ENCODE measurements at regions not wholly inside any gene's neighbourhood (a gene's known extent, or its start where the extent isn't known, plus 50 kb on each side); places are given as distances from the start of the nearest gene placed in this dataset.
A peak's percentile ranks its signal among the peaks of the same experiment; 100 is the strongest.

GRCh38 chr9:105975886-105976645, 281.7 kb downstream of the TMEM38B start:
- Histone ChIP-seq H3K9me3 (ENCODE audit: control insufficient read depth in 4 of 4, insufficient read depth in 3 of 4, low read length in 3 of 4) (no peaks in the 10 kb centered on the region), H3K4me1 (ENCODE audit: control insufficient read depth in 5 of 5, insufficient read depth in 5 of 5, low read length in 5 of 5) (peaks cover 0 to 11% (median 3%) of the 10 kb centered on the region in 5 donors), H3K27ac (ENCODE audit: low read depth in 1 of 2, low read length in 1 of 2) (no peak overlapping the region), H3K27me3 (ENCODE audit: control insufficient read depth in 3 of 3, insufficient read depth in 3 of 3, low read length in 2 of 3) (no peaks in the 10 kb centered on the region), H3K9ac (ENCODE audit: insufficient read depth in 1 of 2, low read length in 2 of 2) (no peak overlapping the region), H3K36me3 (ENCODE audit: control insufficient read depth in 4 of 4, insufficient read depth in 4 of 4, low read length in 4 of 4) (no peaks in the 10 kb centered on the region), H3K4me3 (no peak overlapping the region)
- DNase-seq: peak in 2 of 3 donors; percentile 69 to 77
- TF ChIP-seq, protein P1, sequence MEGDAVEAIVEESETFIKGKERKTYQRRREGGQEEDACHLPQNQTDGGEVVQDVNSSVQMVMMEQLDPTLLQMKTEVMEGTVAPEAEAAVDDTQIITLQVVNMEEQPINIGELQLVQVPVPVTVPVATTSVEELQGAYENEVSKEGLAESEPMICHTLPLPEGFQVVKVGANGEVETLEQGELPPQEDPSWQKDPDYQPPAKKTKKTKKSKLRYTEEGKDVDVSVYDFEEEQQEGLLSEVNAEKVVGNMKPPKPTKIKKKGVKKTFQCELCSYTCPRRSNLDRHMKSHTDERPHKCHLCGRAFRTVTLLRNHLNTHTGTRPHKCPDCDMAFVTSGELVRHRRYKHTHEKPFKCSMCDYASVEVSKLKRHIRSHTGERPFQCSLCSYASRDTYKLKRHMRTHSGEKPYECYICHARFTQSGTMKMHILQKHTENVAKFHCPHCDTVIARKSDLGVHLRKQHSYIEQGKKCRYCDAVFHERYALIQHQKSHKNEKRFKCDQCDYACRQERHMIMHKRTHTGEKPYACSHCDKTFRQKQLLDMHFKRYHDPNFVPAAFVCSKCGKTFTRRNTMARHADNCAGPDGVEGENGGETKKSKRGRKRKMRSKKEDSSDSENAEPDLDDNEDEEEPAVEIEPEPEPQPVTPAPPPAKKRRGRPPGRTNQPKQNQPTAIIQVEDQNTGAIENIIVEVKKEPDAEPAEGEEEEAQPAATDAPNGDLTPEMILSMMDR (IDR thresholded peaks at IDR 0.05; ENCODE audit: control extremely low read depth, extremely low read depth): no peak
- no peak for ATAC-seq (ENCODE audit: insufficient read depth, low FRiP score)
- WGBS, 2 donors: 70 to 76% methylated on average over 14 of the region's 14 CpGs

DNA sequence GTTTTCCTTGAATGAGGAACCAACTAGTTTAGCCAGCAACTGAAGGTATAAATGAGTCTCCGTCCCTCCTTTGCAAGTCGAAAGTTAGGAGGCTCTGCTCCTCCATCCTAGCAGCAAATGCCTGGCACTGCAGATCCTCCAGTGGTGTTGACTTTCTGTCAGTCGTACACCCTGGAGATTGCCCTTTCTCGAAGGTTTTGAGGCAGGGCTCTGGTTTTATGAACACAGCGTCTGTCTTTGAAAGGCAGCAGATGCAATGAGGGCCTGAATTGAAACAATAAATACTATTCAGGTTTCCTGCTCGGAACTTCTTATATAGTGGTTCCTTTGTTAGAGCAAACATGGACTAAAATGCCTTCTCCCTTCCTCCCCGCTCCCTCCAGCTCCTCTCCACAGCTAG, 284.0 kb downstream of the TMEM38B start:
- TF ChIP-seq, protein P1 (IDR thresholded peaks at IDR 0.05; ENCODE audit: control extremely low read depth, extremely low read depth): no peak

DNA sequence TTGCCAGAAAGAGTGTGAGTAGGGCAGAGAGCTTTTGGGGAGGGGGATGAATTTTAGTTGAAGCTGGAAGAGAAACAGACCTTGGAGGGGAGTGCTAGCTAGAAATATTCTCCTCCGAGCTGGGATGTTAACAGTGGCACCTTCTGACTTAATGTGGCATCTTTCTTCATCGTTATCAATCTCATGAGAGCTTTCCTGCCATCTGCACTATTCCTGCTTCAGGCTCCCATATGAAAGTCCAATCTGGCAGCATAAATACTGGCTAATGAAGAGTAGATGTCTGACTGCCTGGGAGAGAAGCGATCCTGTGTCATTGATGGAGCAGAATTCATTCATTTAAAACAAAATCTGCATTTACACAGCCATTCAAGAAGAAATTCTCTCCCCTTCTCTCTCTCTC, 284.5 kb downstream of the TMEM38B start:
- Histone ChIP-seq H3K27ac (ENCODE audit: low read depth in 1 of 2, low read length in 1 of 2) (no peak overlapping the region), H3K36me3 (ENCODE audit: control insufficient read depth in 4 of 4, insufficient read depth in 4 of 4, low read length in 4 of 4) (no peaks in the 10 kb centered on the region), H3K9ac (ENCODE audit: insufficient read depth in 1 of 2, low read length in 2 of 2) (no peak overlapping the region), H3K4me1 (ENCODE audit: control insufficient read depth in 5 of 5, insufficient read depth in 5 of 5, low read length in 5 of 5) (peaks cover 0 to 11% (median 2%) of the 10 kb centered on the region in 5 donors), H3K9me3 (ENCODE audit: control insufficient read depth in 4 of 4, insufficient read depth in 3 of 4, low read length in 3 of 4) (no peaks in the 10 kb centered on the region), H3K27me3 (ENCODE audit: control insufficient read depth in 3 of 3, insufficient read depth in 3 of 3, low read length in 2 of 3) (no peaks in the 10 kb centered on the region), H3K4me3 (no peak overlapping the region)
- ATAC-seq (ENCODE audit: insufficient read depth, low FRiP score) (no peak), DNase-seq (no peak)
- 76 to 87% methylated on average over 3 of the region's 3 CpGs for whole genome bisulfite sequencing, 2 donors
- TF ChIP-seq, protein P1 (IDR thresholded peaks at IDR 0.05; ENCODE audit: control extremely low read depth, extremely low read depth): no peak

More for the DNA sequence above, 284.0 kb downstream of the TMEM38B start:
- Histone ChIP-seq H3K27me3 (ENCODE audit: control insufficient read depth in 3 of 3, insufficient read depth in 3 of 3, low read length in 2 of 3) (no peaks in the 10 kb centered on the region), H3K4me1 (ENCODE audit: control insufficient read depth in 5 of 5, insufficient read depth in 5 of 5, low read length in 5 of 5) (peaks cover 0 to 11% (median 2%) of the 10 kb centered on the region in 5 donors), H3K9ac (ENCODE audit: insufficient read depth in 1 of 2, low read length in 2 of 2) (no peak overlapping the region), H3K9me3 (ENCODE audit: control insufficient read depth in 4 of 4, insufficient read depth in 3 of 4, low read length in 3 of 4) (no peaks in the 10 kb centered on the region), H3K36me3 (ENCODE audit: control insufficient read depth in 4 of 4, insufficient read depth in 4 of 4, low read length in 4 of 4) (no peaks in the 10 kb centered on the region), H3K4me3 (no peak overlapping the region), H3K27ac (ENCODE audit: low read depth in 1 of 2, low read length in 1 of 2) (no peak overlapping the region)
- no peak for DNase-seq
- 71 to 84% methylated on average over 7 of the region's 7 CpGs for WGBS, 2 donors
- ATAC-seq (ENCODE audit: insufficient read depth, low FRiP score): no peak
